ENCODE measurements at regions not wholly inside any gene's neighbourhood (a gene's known extent, or its start where the extent isn't known, plus 50 kb on each side); places are given as distances from the start of the nearest gene placed in this dataset.
"Not testable (repeated sequence)": the region's sequence is repeated elsewhere in the genome, so short reads cannot be mapped to it uniquely, and the experiment has no call there.

- ChIA-PET POLR2A (no interaction called here), CTCF (interaction anchor here (0.9 kb wide), 1 partner anchor 39 kb away, joined by 4 read pairs; no protein-coding TSS in a partner anchor)
- Mint-ChIP-seq H3K4me3 (no peak overlapping the region), H3K27me3 (peaks cover 1% of the 10 kb centered on the region), H3K4me1 (ENCODE audit: low read depth) (peaks cover 3% of the 10 kb centered on the region), H3K27ac (no peak overlapping the region), H3K36me3 (ENCODE audit: low read depth) (no peaks in the 10 kb centered on the region), H3K9me3 (no peaks in the 10 kb centered on the region)
- no peak for ATAC-seq
- intact Hi-C loops (cut with micrococcal nuclease), result no loop called here
- DNase-seq, result no peak
- no peak for TF ChIP-seq CTCF (IDR thresholded peaks at IDR 0.05)
These were observed 78.4 kb downstream of the LYZL2 start for GRCh38 chr10:30550967-30551815.

- H3K36me3 Mint-ChIP-seq (ENCODE audit: low read depth); DNase-seq; H3K4me1 Mint-ChIP-seq (ENCODE audit: low read depth); intact Hi-C loops (cut with micrococcal nuclease); H3K4me3 Mint-ChIP-seq; H3K9me3 Mint-ChIP-seq; ATAC-seq; H3K27me3 Mint-ChIP-seq; H3K27ac Mint-ChIP-seq; POLR2A ChIA-PET: not testable (repeated sequence)
- CTCF ChIA-PET, result interaction anchor here (1.1 kb wide), 1 partner anchor 42 kb away, joined by 5 read pairs; no protein-coding TSS in a partner anchor
These were observed 80.3 kb downstream of the LYZL2 start for GRCh38 chr10:30549134-30549687.

- Mint-ChIP-seq H3K4me1 (ENCODE audit: low read depth) (peaks cover 14% of the 10 kb centered on the region), H3K27ac (no peak overlapping the region), H3K36me3 (ENCODE audit: low read depth) (no peaks in the 10 kb centered on the region), H3K9me3 (no peaks in the 10 kb centered on the region), H3K27me3 (peaks cover 3% of the 10 kb centered on the region), H3K4me3 (no peak overlapping the region)
- CTCF ChIA-PET, result interaction anchor here (1.5 kb wide), 1 partner anchor 45 kb away, joined by 6 read pairs; no protein-coding TSS in a partner anchor
- no peak for TF ChIP-seq CTCF (IDR thresholded peaks at IDR 0.05)
- intact Hi-C loops (cut with micrococcal nuclease), result no loop called here
- DNase-seq (no peak), ATAC-seq (no peak)
- POLR2A ChIA-PET, result no interaction called here
These were observed 83.0 kb downstream of the LYZL2 start for GRCh38 chr10:30546511-30546910.

GRCh38 chr10:30542895-30543288, 86.7 kb downstream of the LYZL2 start:
- H3K9me3 Mint-ChIP-seq, result no peaks in the 10 kb centered on the region

More at GRCh38 chr10:30542895-30543288, 86.7 kb downstream of the LYZL2 start:
- Mint-ChIP-seq H3K36me3 (ENCODE audit: low read depth) (no peaks in the 10 kb centered on the region), H3K27me3 (peaks cover 2% of the 10 kb centered on the region), H3K4me1 (ENCODE audit: low read depth) (peaks cover 12% of the 10 kb centered on the region), H3K27ac (no peak overlapping the region), H3K4me3 (no peak overlapping the region)
- intact Hi-C loops (cut with micrococcal nuclease), result no loop called here
- CTCF ChIA-PET, result interaction anchor here (1.1 to 2.5 kb wide), 6 partner anchors 10 to 151 kb away, joined by 4 to 14 read pairs (median 10); no protein-coding TSS in a partner anchor
- no peak for ATAC-seq
- TF ChIP-seq CTCF (IDR thresholded peaks at IDR 0.05), result no peak
- POLR2A ChIA-PET, result interaction anchor here (0.7 kb wide), 1 partner anchor 105 kb away, joined by 3 read pairs; no protein-coding TSS in a partner anchor
- DNase-seq, result no peak

Data from activated CD8-positive, alpha-beta T cell treated with anti-CD3 and anti-CD28 coated beads for 36 hours (primary cell).